ENCODE measurements at regions not wholly inside any gene's neighbourhood (a gene's known extent, or its start where the extent isn't known, plus 50 kb on each side); places are given as distances from the start of the nearest gene placed in this dataset.

DNA sequence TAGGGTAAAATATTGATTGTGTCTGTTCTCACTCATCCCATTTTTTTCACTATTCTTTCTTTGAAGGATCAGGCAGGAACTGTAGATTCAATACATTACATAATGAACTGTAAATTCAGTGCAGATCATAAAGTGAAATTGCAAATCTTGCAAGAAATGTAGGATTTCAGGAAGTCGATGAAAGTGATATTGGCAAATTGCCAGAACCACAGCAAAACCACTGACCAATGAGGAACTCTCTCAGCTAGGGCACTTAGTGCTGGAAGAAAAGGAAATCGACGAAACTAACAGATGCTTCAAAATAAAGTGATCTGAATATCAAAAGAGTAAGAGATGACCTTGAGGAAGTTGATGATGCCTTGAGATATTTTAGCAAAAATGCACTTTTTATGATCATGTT, 157.6 kb downstream of the AACS start:
- no peak overlapping the region for H3K18ac ChIP-seq (ENCODE audit: extremely low read depth, low read length)
- no peak overlapping the region for H3K23ac ChIP-seq (ENCODE audit: insufficient read length)
- no peak overlapping the region for H4K8ac ChIP-seq (ENCODE audit: extremely low read depth, insufficient read depth, low read length)
- H2AK5ac ChIP-seq (ENCODE audit: low read depth, low read length) = no peak overlapping the region
- WGBS, 2 experiments (ENCODE audit: extremely low coverage in 1 of 2, insufficient coverage in 1 of 2, insufficient read length in 1 of 2, insufficient replicate concordance in 2 of 2, low coverage in 1 of 2, low lambda C conversion rate in 2 of 2, missing lambda C conversion rate in 1 of 2) = 88% methylated on average over 3 of the region's 3 CpGs; no CpG with 5 or more reads in 1 of the 2 experiments
- H3K4ac ChIP-seq (replicated peaks; ENCODE audit: insufficient read length, low read depth, low read length) = no peak overlapping the region
- H2BK120ac ChIP-seq (replicated peaks; ENCODE audit: low read depth, low read length) = no peak overlapping the region
- H3K27ac ChIP-seq (ENCODE audit: low read depth, low read length) = no peak overlapping the region
- H4K5ac ChIP-seq (ENCODE audit: insufficient read length, low read depth, low read length) = no peak overlapping the region
- H3K79me1 ChIP-seq (ENCODE audit: low read depth, low read length) = peaks cover 12% of the 10 kb centered on the region
- no peak for TF ChIP-seq JUND (IDR thresholded peaks at IDR 0.05; ENCODE audit: low read length)
- no peak for TF ChIP-seq SP4 (IDR thresholded peaks at IDR 0.05; ENCODE audit: low read length)
- no peak for TF ChIP-seq SAP30 (IDR thresholded peaks at IDR 0.05; ENCODE audit: insufficient read depth, insufficient replicate concordance, low read length)
- TF ChIP-seq CREB1 (IDR thresholded peaks at IDR 0.05) = no peak
- no peak for TF ChIP-seq BCL11A (IDR thresholded peaks at IDR 0.05; ENCODE audit: low read depth in 2 of 2, low read length in 2 of 2)
- no peak for TF ChIP-seq TBP (IDR thresholded peaks at IDR 0.05; ENCODE audit: low read depth, low read length)
- no peak for TF ChIP-seq HDAC6 (IDR thresholded peaks at IDR 0.05; ENCODE audit: low read depth, low read length)
- no peaks in the 10 kb centered on the region; a peak in 1 of 8 replicates for H3K36me3 ChIP-seq (ENCODE audit: control insufficient read depth in 2 of 4, insufficient read depth in 4 of 4, low read length in 3 of 4)
- no peaks in the 10 kb centered on the region for H3K9me3 ChIP-seq (ENCODE audit: insufficient read depth in 2 of 2, low read depth in 1 of 2, low read length in 1 of 2)
- H4K20me1 ChIP-seq (replicated peaks in 1 of 2; ENCODE audit: control insufficient read depth in 1 of 2, insufficient read depth in 2 of 2, low read length in 2 of 2) = peaks cover 11 to 16% of the 10 kb centered on the region in 2 experiments
- H3K4me2 ChIP-seq (ENCODE audit: insufficient read depth in 1 of 2, low read depth in 2 of 2, low read length in 2 of 2) = no peak overlapping the region
- H3K4me3 ChIP-seq (ENCODE audit: extremely low read depth in 1 of 4, insufficient read depth in 2 of 4, low read depth in 3 of 4, low read length in 4 of 4) = no peak overlapping the region
- no peak overlapping the region for H3K9ac ChIP-seq (replicated peaks in 1 of 4; ENCODE audit: extremely low read depth in 1 of 4, low read depth in 3 of 4, low read length in 3 of 4)
- no peaks in the 10 kb centered on the region for H3K23me2 ChIP-seq (ENCODE audit: low read depth, low read length)
- no peak overlapping the region for H2AFZ ChIP-seq (ENCODE audit: low read length)
- peaks cover 0 to 46% of the 10 kb centered on the region in 2 experiments; a peak in 2 of 4 replicates for H3K79me2 ChIP-seq (ENCODE audit: control insufficient read depth in 1 of 2, insufficient read depth in 2 of 2, low read length in 2 of 2)
- CTCF ChIA-PET (ENCODE audit: partially characterized antibody) = interaction anchor here (1.7 kb wide), 1 partner anchor 14 kb away, joined by 5 read pairs; no protein-coding TSS in a partner anchor
- H2BK15ac ChIP-seq (ENCODE audit: low read length) = no peak overlapping the region
- H3K14ac ChIP-seq (ENCODE audit: insufficient read length) = no peak overlapping the region
- no peak for FAIRE-seq
- H3K27me3 ChIP-seq (replicated peaks in 1 of 4; ENCODE audit: control insufficient read depth in 3 of 4, extremely low read depth in 1 of 4, insufficient read depth in 3 of 4, low read length in 3 of 4) = no peaks in the 10 kb centered on the region
- H2BK20ac ChIP-seq (ENCODE audit: low read length) = no peak overlapping the region
- H2BK5ac ChIP-seq (ENCODE audit: low read depth, low read length) = no peak overlapping the region
- no peak overlapping the region for H3K56ac ChIP-seq (replicated peaks; ENCODE audit: insufficient read length, low read depth, low read length)
- H2BK12ac ChIP-seq (ENCODE audit: low read depth, low read length) = no peak overlapping the region
- no peak for DNase-seq (ENCODE audit: low read depth in 1 of 2, low spot score in 2 of 2)
- no peak overlapping the region for H4K91ac ChIP-seq (replicated peaks; ENCODE audit: insufficient read length, low read length)
- POLR2A ChIA-PET (ENCODE audit: partially characterized antibody) = no interaction called here
- H3K4me1 ChIP-seq (replicated peaks in 1 of 4; ENCODE audit: control insufficient read depth in 3 of 4, insufficient read depth in 4 of 4, low read length in 3 of 4) = peaks cover 0 to 2% (median 0%) of the 10 kb centered on the region in 4 experiments; a peak in 1 of 7 replicates
